HEK293T (cell line): ENCODE measurements at regions not wholly inside any gene's neighbourhood (a gene's known extent, or its start where the extent isn't known, plus 50 kb on each side); places are given as distances from the start of the nearest gene placed in this dataset.

Source experiments
- CTCF ChIA-PET: fragments of 350-600 bp; formaldehyde crosslinking; extraction: SDS; loops from one replicate; lab custom pipeline; 2021; ENCODE audit warnings: antibody characterized with exemption, inconsistent platforms; lab: Yijun Ruan, JAX
- POLR2A ChIA-PET: fragments of 350-600 bp; formaldehyde crosslinking; extraction: SDS; loops from one replicate; lab custom pipeline; 2020; ENCODE audit warnings: antibody characterized with exemption, inconsistent platforms; lab: Yijun Ruan, JAX
- DNase-seq: peaks from one replicate; pipeline ENCODE4 v3.0.0; 2012; ENCODE audit warnings: mixed read lengths; ENCODE audit errors: extremely low spot score
- ARNT ChIP-seq: fragments of 450-650 bp; IDR thresholded peaks from 2 replicates; pipeline ENCODE4 v1.6.1; 2017; ENCODE audit warnings: mild to moderate bottlenecking
- BHLHE40 ChIP-seq: fragments of 450-650 bp; IDR thresholded peaks from 2 replicates; pipeline ENCODE4 v1.6.1; 2016; ENCODE audit warnings: mild to moderate bottlenecking, moderate library complexity, borderline replicate concordance
- CTBP1 ChIP-seq: fragments of 450-650 bp; IDR thresholded peaks from 2 replicates; pipeline ENCODE4 v1.6.1; 2016; ENCODE audit warnings: borderline replicate concordance
- ELF4 ChIP-seq: fragments of 450-650 bp; IDR thresholded peaks from 2 replicates; pipeline ENCODE4 v1.6.1; 2017; ENCODE audit warnings: antibody characterized with exemption
- FOXA1 ChIP-seq: fragments of 450-650 bp; IDR thresholded peaks from 2 replicates; pipeline ENCODE4 v1.6.1; 2016; ENCODE audit warnings: mild to moderate bottlenecking
- FOXK2 ChIP-seq: fragments of 450-650 bp; IDR thresholded peaks from 2 replicates; pipeline ENCODE4 v1.6.1; 2016; ENCODE audit warnings: mild to moderate bottlenecking
- FOXM1 ChIP-seq: fragments of 450-650 bp; IDR thresholded peaks from 2 replicates; pipeline ENCODE4 v1.6.1; 2017; ENCODE audit warnings: mild to moderate bottlenecking, borderline replicate concordance
- HDGF ChIP-seq: fragments of 450-650 bp; IDR thresholded peaks from 2 replicates; pipeline ENCODE4 v1.6.1; 2017; ENCODE audit warnings: antibody characterized with exemption, borderline replicate concordance
- L3MBTL2 ChIP-seq: fragments of 450-650 bp; conservative IDR thresholded peaks from 2 replicates; pipeline ENCODE4 v1.6.1; 2016; ENCODE audit warnings: mild to moderate bottlenecking
- LEF1 ChIP-seq: fragments of 450-650 bp; IDR thresholded peaks from 2 replicates; pipeline ENCODE4 v1.6.1; 2017; ENCODE audit warnings: mild to moderate bottlenecking, borderline replicate concordance
- NFRKB ChIP-seq: fragments of 450-650 bp; IDR thresholded peaks from 2 replicates; pipeline ENCODE4 v1.6.1; 2016; ENCODE audit warnings: mild to moderate bottlenecking, moderate library complexity
- PKNOX1 ChIP-seq: fragments of 450-650 bp; IDR thresholded peaks from 2 replicates; pipeline ENCODE4 v1.6.1; 2016
- SP1 ChIP-seq: fragments of 450-650 bp; IDR thresholded peaks from 2 replicates; pipeline ENCODE4 v1.6.1; 2017
- SUZ12 ChIP-seq: fragments of 450-650 bp; IDR thresholded peaks from 2 replicates; pipeline ENCODE4 v1.6.1; 2016; ENCODE audit warnings: mild to moderate bottlenecking
- TARDBP ChIP-seq: fragments of 450-650 bp; IDR thresholded peaks from 2 replicates; pipeline ENCODE4 v1.6.1; 2016
- ZNF384 ChIP-seq: fragments of 450-650 bp; IDR thresholded peaks from 2 replicates; pipeline ENCODE4 v1.6.1; 2016

- ChIA-PET POLR2A (no interaction called here), CTCF (no interaction called here)
- DNase-seq = no peak
- no peak for TF ChIP-seq NFRKB
- no peak for TF ChIP-seq CTBP1
- no peak for TF ChIP-seq PKNOX1
These were observed 737.3 kb downstream of the MTRR start for GRCh38 chr5:8606231-8606630.

- ChIA-PET CTCF (no interaction called here), POLR2A (no interaction called here)
- TF ChIP-seq PKNOX1 = no peak
- no peak for TF ChIP-seq NFRKB
- DNase-seq = no peak
These were observed 742.1 kb downstream of the MTRR start for GRCh38 chr5:8611067-8611466.

DNA sequence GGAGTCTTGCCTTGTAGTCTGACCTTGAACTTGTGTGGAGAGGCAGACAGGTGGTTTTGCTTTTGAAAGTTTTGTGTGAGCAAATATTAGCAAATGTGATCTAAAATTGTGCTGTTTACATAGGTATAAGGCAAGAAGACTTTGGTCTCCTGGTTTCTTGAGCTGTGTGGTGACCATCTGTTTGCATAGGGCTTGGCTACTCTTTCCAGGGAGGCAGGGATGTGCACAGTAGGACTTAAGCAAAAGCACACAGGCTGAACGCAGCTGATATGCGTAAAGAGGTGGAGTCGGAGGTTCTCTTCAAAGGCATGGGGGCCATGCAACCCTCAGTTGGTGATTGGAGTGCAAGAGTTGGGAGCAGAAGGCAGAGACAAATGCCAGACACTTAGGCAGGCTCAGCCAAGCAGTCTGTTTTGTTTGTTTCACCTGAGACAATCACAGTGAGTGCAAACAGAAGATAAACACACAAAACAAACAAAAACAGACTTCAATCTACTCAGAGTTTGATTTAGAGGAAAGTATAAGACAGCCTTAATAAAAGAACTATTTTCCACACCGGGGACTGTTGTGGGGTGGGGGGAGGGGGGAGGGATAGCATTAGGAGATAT lies 744.2 kb downstream of the MTRR start:
- TF ChIP-seq FOXK2 = no peak
- no peak for TF ChIP-seq SP1
- no peak for TF ChIP-seq SUZ12
- TF ChIP-seq CTBP1 = no peak
- no peak for TF ChIP-seq BHLHE40
- TF ChIP-seq PKNOX1 = no peak
- TF ChIP-seq L3MBTL2 = no peak
- no peak for TF ChIP-seq NFRKB
- POLR2A ChIA-PET = no interaction called here
- DNase-seq = no peak

GRCh38 chr5:8615142-8615858 lies 746.4 kb downstream of the MTRR start:
- ChIA-PET CTCF (interaction anchor here (0.6 kb wide), 1 partner anchor 33 kb away, joined by 3 read pairs; no protein-coding TSS in a partner anchor), POLR2A (no interaction called here)
- DNase-seq = no peak
- no peak for TF ChIP-seq NFRKB
- no peak for TF ChIP-seq FOXA1
- TF ChIP-seq TARDBP = no peak
- TF ChIP-seq SP1 = no peak
- TF ChIP-seq PKNOX1 = no peak
- TF ChIP-seq CTBP1 = no peak
- TF ChIP-seq SUZ12 = no peak
- no peak for TF ChIP-seq ELF4
- no peak for TF ChIP-seq FOXK2
- no peak for TF ChIP-seq ZNF384
- no peak for TF ChIP-seq BHLHE40
- no peak for TF ChIP-seq L3MBTL2
- no peak for TF ChIP-seq LEF1
- no peak for TF ChIP-seq HDGF
- TF ChIP-seq ARNT = no peak
- TF ChIP-seq FOXM1 = no peak

More for the DNA sequence above, 744.2 kb downstream of the MTRR start:
- CTCF ChIA-PET = no interaction called here

DNA sequence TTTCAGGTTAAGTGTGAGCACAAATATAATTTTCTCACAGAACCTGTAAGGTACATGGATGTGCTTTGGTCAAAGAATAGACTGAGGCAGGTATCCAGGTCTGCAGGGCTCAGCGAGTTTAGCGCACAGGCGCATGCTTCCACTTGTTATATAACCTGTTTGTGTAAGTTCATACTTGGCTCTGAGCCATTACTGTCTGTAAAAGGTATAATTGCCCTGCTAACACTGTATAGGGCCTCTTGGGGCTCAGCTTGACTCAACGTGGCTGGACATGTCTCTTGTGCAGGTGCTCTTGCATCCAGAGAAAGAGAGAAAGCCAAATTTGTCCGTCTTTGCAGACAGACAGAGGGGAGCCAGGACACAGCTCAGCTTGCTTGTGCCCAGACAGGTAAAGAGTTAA lies 759.6 kb downstream of the MTRR start:
- ChIA-PET CTCF (no interaction called here), POLR2A (no interaction called here)
- TF ChIP-seq FOXM1 (no peak), CTBP1 (no peak), FOXK2 (no peak), ZNF384 (no peak), SUZ12 (no peak), ARNT (no peak), BHLHE40 (no peak), SP1 (no peak), FOXA1 (no peak), L3MBTL2 (no peak), ELF4 (no peak), NFRKB (no peak), HDGF (no peak), LEF1 (no peak), PKNOX1 (no peak)
- no peak for DNase-seq

- TF ChIP-seq NFRKB = no peak
- TF ChIP-seq FOXA1 = no peak
- TF ChIP-seq SP1 = no peak
- ChIA-PET CTCF (no interaction called here), POLR2A (no interaction called here)
- no peak for DNase-seq
These were observed 764.3 kb downstream of the MTRR start for GRCh38 chr5:8633259-8633658.
